GM12878 (cell line): ENCODE measurements at regions not wholly inside any gene's neighbourhood (a gene's known extent, or its start where the extent isn't known, plus 50 kb on each side); places are given as distances from the start of the nearest gene placed in this dataset.

Experiments
- ATAC-seq: fragments of 200-7000 bp; cut with Tn5 transposase; 3 replicates; pipeline ENCODE4 v1.9.1; 2020; ENCODE audit warnings: mild to moderate bottlenecking, moderate library complexity
- BruUV-seq: library from RNA; stranded (reverse); fragments of 400-500 nt; replicated peaks from 2 replicates; lab custom pipeline; 2021; lab: Mats Ljungman, UMichigan
- CTCF ChIA-PET: fragments of 300-600 bp; sonication (Branson Sonifier 250); formaldehyde crosslinking; extraction: SDS; loops from one replicate; lab custom pipeline; 2021; ENCODE audit warnings: inconsistent platforms; lab: Yijun Ruan, JAX
- POLR2A ChIA-PET: fragments of 350-600 bp; formaldehyde crosslinking; extraction: SDS; loops from one replicate; lab custom pipeline; 2021; ENCODE audit warnings: inconsistent platforms; lab: Charles Lee
- RAD21 ChIA-PET: fragments of 300-600 bp; sonication (Branson Sonifier 250); formaldehyde crosslinking; loops from one replicate; lab custom pipeline; 2023; ENCODE audit warnings: antibody characterized with exemption; ENCODE audit not compliant: unreplicated experiment; lab: Charles Lee
- SMC1A ChIA-PET: fragments of 300-600 bp; sonication (Branson Sonifier 250); formaldehyde crosslinking; loops from one replicate; lab custom pipeline; 2023; ENCODE audit not compliant: unreplicated experiment, uncharacterized antibody; lab: Charles Lee
- DNase-seq: peaks from one replicate; pipeline ENCODE4 v3.0.0-alpha.2; 2011; ENCODE audit warnings: low read depth, low spot score
- FAIRE-seq: peaks from 3 replicates; lab custom pipeline; 2011; peaks lifted over from hg19 to GRCh38; lab: Jason Lieb, UNC
- H2AFZ ChIP-seq: 2 replicates; pipeline ENCODE4 v1.6.0; 2011; ENCODE audit warnings: low read depth, low read length, control low read depth; ENCODE audit not compliant: control insufficient read depth
- H3K27ac ChIP-seq: 2 replicates; pipeline ENCODE4 v1.5.1; 2011; ENCODE audit warnings: control low read depth; ENCODE audit not compliant: control insufficient read depth, insufficient read depth
- H3K27me3 ChIP-seq, 2 experiments: replicated peaks in 1 of 2; 2 replicates each; pipeline versions ENCODE4 v1.6.0 to v1.6.1; 2011; ENCODE audit warnings: low read length in 1 of 2; ENCODE audit not compliant: control insufficient read depth in 2 of 2, insufficient read depth in 2 of 2
- H3K36me3 ChIP-seq, 2 experiments: 2 replicates each; pipeline ENCODE4 v1.5.1; 2011; ENCODE audit warnings: low read length in 1 of 2; ENCODE audit not compliant: control insufficient read depth in 2 of 2, insufficient read depth in 2 of 2
- H3K4me1 ChIP-seq: 2 replicates; pipeline ENCODE4 v1.6.1; 2011; ENCODE audit warnings: mild to moderate bottlenecking, low read length, moderate library complexity, mixed read lengths; ENCODE audit not compliant: control insufficient read depth, insufficient read depth
- H3K4me2 ChIP-seq: 2 replicates; pipeline ENCODE4 v1.6.0; 2011; ENCODE audit warnings: control low read depth; ENCODE audit not compliant: control insufficient read depth, insufficient read depth
- H3K4me3 ChIP-seq: fragments of 200-600 bp; sonication (generic); 2 replicates; pipeline ENCODE4 v1.5.1; 2016
- H3K79me2 ChIP-seq: 2 replicates; pipeline ENCODE4 v1.6.0; 2011; ENCODE audit warnings: low read length; ENCODE audit not compliant: control insufficient read depth, insufficient read depth
- H3K9ac ChIP-seq: 2 replicates; pipeline ENCODE4 v1.8.0; 2011; ENCODE audit warnings: low read length, control low read depth, mixed read lengths; ENCODE audit not compliant: control insufficient read depth, insufficient read depth
- H3K9me3 ChIP-seq: replicated peaks from 3 replicates; pipeline ENCODE4 v1.5.1; 2011; ENCODE audit warnings: mild to moderate bottlenecking, low read length; ENCODE audit not compliant: control insufficient read depth, insufficient read depth
- H4K20me1 ChIP-seq: 2 replicates; pipeline ENCODE4 v1.6.0; 2011; ENCODE audit not compliant: control insufficient read depth, insufficient read depth
- BMI1 ChIP-seq: fragments of 450-650 bp; IDR thresholded peaks from 2 replicates; pipeline ENCODE4 v1.6.1; 2016; ENCODE audit warnings: mild to moderate bottlenecking, moderate library complexity, borderline replicate concordance
- HDGF ChIP-seq: fragments of 450-650 bp; IDR thresholded peaks from 2 replicates; pipeline ENCODE4 v1.6.1; 2016; ENCODE audit warnings: antibody characterized with exemption
- MYC ChIP-seq: IDR thresholded peaks from 2 replicates; pipeline ENCODE4 v1.6.1; 2011; ENCODE audit warnings: mild to moderate bottlenecking, low read length, moderate library complexity, inconsistent platforms; ENCODE audit not compliant: insufficient read depth, insufficient replicate concordance, insufficient read length, severe bottlenecking
- POLR2A ChIP-seq: IDR thresholded peaks from 2 replicates; pipeline ENCODE4 v1.6.1; 2011; ENCODE audit warnings: low read depth, mild to moderate bottlenecking, low read length
- TCF3 ChIP-seq: IDR thresholded peaks from 2 replicates; pipeline ENCODE4 v1.6.1; 2012; ENCODE audit warnings: low read depth, mild to moderate bottlenecking, low read length, borderline replicate concordance; ENCODE audit not compliant: insufficient read depth
- WGBS: methylation state at CpG from one replicate; pipeline ENCODE4 v1.1.6; 2016; ENCODE audit warnings: low lambda C conversion rate; ENCODE audit not compliant: insufficient replicate concordance, insufficient coverage; ENCODE audit errors: missing lambda C conversion rate; 5-methylcytosine and 5-hydroxymethylcytosine counted together
- in situ Hi-C: fragments of 300-500 bp; cut with MboI; formaldehyde crosslinking; loops from 9 replicates; pipeline ENCODE4 v1.14.3; 2018; ENCODE audit warnings: mixed read lengths
- intact Hi-C: fragments of 100-400 bp; cut with micrococcal nuclease; formaldehyde crosslinking; loops from one replicate; pipeline ENCODE4 v1.14.2; 2022; ENCODE audit not compliant: unreplicated experiment

GRCh38 chr1:239931341-239931740 lies 160.3 kb upstream of the FMN2 start:
- no peak for FAIRE-seq
- TF ChIP-seq POLR2A (no peak), HDGF (no peak)
- BruUV-seq: no TSS peak
- ATAC-seq: no peak
- WGBS: 47% methylated on average over 6 of the region's 6 CpGs
- CTCF ChIA-PET: no interaction called here
- Histone ChIP-seq H2AFZ (no peak overlapping the region), H3K79me2 (no peaks in the 10 kb centered on the region), H3K36me3 (no peaks in the 10 kb centered on the region), H3K9ac (no peak overlapping the region), H4K20me1 (no peaks in the 10 kb centered on the region), H3K27ac (no peak overlapping the region), H3K4me1 (no peaks in the 10 kb centered on the region), H3K4me3 (no peak overlapping the region), H3K4me2 (no peak overlapping the region), H3K27me3 (no peaks in the 10 kb centered on the region), H3K9me3 (no peaks in the 10 kb centered on the region)
- intact Hi-C loops (no loop called here), in situ Hi-C loops (no loop called here)
- RAD21 ChIA-PET: no interaction called here
- SMC1A ChIA-PET: no interaction called here
- DNase-seq: no peak
- POLR2A ChIA-PET: no interaction called here

- intact Hi-C loops: no loop called here
- 0% methylated on average over 2 of the region's 2 CpGs for WGBS
- DNase-seq: no peak
- no peak overlapping the region for H3K27ac ChIP-seq
- ChIA-PET CTCF (no interaction called here), RAD21 (interaction anchor here (0.7 kb wide), 1 partner anchor 47 kb away, joined by 3 read pairs; no protein-coding TSS in a partner anchor), POLR2A (no interaction called here), SMC1A (interaction anchor here (0.8 to 1.2 kb wide), 2 partner anchors 11 to 12 kb away, joined by 3 read pairs; no protein-coding TSS in a partner anchor)
- no TSS peak for BruUV-seq
- no peaks in the 10 kb centered on the region for H3K79me2 ChIP-seq
- H4K20me1 ChIP-seq: no peaks in the 10 kb centered on the region
- in situ Hi-C loops: no loop called here
- no peak overlapping the region for H3K4me2 ChIP-seq
- H3K27me3 ChIP-seq: no peaks in the 10 kb centered on the region
- H3K4me3 ChIP-seq: no peak overlapping the region
- no peaks in the 10 kb centered on the region; the same call in 2 of the 3 replicates for H3K9me3 ChIP-seq
- ATAC-seq: no peak
- H3K9ac ChIP-seq: no peak overlapping the region
- no peaks in the 10 kb centered on the region for H3K4me1 ChIP-seq
- no peaks in the 10 kb centered on the region for H3K36me3 ChIP-seq
- TF ChIP-seq BMI1 (no peak), TCF3 (no peak), MYC (no peak)
- no peak overlapping the region for H2AFZ ChIP-seq
- FAIRE-seq: no peak
Measured at GRCh38 chr1:239939602-239940001, 152.1 kb upstream of the FMN2 start.
